Activated naive CD4-positive, alpha-beta T cell treated with anti-CD3 and anti-CD28 coated beads, Interleukin-2, amount 50 U/mL, for 16 hours (primary cell): ENCODE measurements at regions not wholly inside any gene's neighbourhood (a gene's known extent, or its start where the extent isn't known, plus 50 kb on each side); places are given as distances from the start of the nearest gene placed in this dataset.

ENCODE experiments used
- DNase-seq: peaks from one replicate; pipeline ENCODE4 v3.0.0-alpha.2; 2020

DNA sequence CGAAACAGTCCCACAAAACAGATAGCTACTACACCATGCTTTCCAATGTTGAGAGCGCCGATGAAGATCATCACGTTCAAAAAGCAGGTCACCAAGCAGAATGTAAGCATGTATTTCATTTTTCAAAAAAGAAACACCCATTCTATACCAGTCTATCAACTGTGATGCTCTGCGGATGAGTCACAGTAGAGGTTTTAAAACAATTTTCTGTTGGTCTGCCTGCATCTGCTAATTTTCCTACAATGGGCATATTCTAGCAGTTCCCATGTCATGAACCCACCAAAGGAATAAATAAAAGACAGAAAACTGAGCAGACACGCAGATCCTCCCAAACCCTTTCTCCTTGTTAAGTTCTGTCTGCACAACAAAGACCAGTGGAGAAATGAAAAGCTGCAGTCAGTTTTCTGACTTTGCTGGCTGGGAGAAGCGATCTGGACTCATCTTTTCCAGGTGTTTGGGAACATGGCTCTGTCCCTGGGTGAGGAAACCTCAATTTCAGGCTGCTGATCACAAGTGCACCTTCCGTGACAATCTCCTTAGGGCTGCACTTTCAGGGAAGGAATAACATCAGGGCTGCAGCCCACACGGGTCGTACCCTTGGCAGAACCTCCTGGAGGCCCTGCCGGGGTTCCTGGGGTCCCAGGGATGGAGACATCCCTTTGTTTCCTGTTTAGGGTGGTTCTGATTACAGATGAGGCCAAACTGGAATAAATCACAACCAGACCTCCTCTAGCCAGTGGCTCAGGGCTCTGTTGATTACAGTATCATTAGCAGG lies 200.1 kb downstream of the BMP7 start:
- no peak for DNase-seq

DNA sequence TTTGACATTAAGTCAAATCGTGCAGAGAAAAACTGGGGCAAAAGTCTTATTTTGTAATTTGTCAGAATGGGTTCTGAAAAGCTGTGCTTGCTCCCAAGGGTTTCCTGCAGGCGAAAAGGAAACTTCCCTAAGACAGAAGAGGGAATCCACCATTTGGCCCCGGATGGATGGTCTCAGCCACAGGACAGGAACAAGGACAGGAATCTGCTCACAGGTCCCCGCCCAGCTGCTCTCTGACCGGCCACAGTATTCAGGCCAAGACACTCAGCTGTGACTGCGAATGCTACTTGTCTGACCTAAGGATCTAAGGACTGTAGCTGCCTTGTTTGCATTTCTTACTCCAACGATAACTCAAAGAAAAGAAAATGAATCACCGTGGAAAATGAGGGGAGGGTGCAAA lies 197.0 kb downstream of the BMP7 start:
- DNase-seq = no peak

DNA sequence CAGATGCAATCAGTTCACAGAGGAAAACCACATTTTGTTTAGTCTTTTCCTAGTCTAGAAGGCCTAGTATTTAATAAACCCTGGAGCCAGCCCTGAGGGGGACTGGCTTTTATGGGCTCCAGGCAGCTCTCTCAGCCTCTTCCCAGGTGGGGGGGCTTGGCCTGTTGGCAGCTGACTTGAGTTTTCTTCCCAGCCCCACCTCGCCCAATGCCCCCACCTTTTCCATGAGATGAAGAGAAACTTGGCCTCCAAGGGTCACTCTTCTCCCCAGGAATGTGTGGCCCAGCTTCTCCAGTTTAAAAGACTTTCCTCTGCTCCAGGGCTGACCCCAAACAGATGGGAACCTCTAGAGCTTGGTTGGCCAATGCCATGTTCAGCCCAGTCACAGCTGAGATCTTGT lies 196.1 kb downstream of the BMP7 start:
- DNase-seq = no peak

DNA sequence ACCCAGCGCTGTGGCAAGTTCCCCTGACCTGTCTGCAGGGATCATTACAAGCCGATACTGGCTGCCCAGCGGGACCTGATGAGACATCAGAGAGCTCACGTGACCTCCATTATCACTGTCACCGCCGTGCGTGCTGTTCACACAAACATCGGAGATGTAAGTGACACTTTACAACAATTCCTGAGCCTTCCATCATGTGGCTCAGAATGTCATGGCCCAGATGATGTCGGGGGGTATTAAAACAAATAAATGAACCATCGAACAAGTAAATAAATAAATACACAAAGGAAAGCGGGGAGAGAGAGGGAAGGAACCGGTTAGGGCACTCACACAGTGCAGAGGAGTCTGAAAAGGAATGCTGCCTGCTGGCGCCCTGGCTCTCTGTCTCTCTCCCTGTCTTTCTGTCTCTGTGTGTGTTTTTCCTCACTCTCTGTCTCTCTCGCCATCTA lies 195.1 kb downstream of the BMP7 start:
- DNase-seq = no peak

DNA sequence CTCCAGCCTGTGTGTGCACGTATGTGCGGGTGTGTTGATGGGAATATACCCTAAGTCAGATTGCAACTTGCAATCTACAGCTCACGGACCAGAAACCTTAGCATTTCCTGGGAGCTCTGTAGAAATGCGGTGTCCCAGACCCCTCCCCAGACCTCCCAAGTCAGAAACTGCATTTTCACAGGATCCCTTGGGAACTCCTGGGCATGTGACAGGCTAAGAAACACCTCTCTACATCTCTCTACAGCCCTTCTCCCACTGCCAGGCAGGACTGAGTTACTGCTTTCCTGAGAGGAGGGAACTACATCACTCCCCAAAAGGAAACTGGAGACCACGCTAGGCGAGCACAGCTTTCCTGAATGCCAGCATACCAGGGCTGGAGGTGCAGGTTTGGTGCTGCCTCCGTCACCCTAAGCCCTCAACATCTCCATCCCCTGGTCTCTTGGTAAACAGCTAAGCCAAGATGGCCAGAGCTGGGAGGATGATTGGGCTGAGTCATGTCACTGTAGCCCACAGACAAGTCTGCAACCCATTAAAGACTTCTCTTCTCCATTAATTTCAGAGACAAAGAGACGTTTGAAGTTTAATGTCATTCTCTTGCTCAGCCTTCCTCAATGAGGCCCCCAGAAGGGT lies 194.4 kb downstream of the BMP7 start:
- no peak for DNase-seq

DNA sequence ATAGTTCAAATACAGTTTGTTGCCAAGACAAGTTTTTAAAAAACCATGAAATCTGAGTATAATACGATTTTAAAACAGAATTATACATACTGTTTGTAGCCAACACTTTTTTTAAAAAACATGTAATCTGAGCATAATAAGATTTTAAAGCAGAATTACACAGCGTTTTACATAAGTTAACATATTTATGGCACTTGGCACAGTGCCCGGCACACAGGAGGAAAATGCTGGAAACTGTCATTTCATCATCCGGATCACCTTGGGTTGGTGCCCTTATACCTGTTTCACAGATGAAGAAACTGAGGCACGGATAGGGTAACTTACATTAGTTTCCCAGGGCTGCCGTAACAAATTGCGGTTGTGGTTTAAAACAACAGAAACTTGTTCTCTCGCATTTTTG lies 193.0 kb downstream of the BMP7 start:
- no peak for DNase-seq

DNA sequence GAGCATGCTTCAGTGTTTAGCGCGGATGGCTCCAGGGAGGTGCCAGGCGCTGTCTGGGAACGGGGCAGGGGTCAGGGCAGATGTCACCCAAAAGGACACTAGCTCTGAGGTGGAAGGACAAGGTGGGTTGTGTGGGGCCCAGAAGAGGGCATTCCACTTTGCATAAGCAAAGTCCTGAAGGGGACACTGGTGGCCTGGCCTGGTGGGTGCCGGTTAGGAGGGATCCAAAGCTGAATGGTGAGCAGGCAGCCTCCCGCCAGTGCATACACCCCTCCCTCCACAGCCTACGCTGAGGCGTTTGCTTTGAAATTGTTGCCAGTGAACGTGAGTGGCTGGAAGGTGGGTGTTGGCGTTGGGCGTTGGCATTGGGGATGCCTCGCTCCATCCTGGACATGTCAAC lies 192.1 kb downstream of the BMP7 start:
- DNase-seq = no peak

DNA sequence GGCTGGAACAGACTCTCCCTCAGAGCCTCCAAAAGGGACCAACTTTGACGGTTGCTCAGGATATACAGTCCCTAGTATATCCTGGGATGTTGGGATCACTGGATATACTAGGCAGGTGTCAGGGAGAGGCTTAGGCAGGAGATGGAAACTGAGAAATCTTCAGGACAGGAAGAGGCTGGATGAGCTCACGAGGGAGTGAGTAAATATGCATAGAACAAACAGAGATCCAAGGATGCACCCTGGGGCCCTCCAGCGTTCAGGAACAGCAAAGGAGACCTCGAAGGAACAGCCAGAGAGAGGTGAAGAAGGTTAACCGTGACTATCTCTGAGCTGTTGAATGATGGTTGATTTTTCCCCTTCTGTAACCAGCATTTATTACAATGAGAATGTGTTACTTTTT lies 191.3 kb downstream of the BMP7 start:
- DNase-seq = no peak

DNA sequence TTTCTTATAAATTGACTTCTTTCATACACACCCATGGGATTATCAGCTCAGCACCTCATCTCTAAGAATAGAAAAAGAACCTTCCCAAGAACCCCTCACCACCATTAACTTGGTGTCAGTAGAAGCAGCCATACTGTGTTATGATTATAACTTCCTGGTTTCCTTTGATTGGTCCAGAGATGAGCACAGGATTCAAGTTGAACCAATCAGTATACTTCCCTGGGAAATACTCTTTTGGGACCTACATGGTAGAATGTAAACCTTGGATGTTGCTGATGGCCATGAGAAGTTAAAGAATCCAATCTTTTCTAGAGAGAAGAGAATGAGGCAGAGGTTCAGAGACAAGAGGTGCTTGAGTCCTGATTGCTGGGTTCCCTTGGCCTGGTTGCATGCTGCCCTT lies 190.8 kb downstream of the BMP7 start:
- DNase-seq = no peak

DNA sequence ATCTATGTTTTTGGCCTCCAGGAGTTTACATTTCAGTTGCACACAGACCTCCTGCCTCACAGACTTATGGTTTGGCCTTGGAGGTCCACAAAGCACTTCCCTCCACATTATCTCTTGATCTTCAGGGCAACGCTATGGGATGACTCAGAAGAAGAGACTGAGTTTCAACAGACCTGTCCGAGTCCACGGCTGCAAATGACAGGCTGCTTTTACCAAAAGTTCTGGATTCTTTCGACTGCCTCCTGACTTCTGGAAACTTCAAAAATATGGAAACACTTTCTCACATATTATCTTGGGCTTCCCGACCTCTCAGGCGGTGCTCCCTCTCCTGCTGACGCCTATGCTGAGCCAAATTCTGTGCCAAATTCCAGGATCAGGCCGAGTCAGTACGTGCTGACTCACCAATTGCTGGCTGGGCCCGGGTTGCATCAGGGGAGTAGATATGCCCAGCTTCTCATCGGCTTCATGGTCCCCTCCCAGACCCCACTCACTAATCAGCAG lies 190.2 kb downstream of the BMP7 start:
- no peak for DNase-seq

DNA sequence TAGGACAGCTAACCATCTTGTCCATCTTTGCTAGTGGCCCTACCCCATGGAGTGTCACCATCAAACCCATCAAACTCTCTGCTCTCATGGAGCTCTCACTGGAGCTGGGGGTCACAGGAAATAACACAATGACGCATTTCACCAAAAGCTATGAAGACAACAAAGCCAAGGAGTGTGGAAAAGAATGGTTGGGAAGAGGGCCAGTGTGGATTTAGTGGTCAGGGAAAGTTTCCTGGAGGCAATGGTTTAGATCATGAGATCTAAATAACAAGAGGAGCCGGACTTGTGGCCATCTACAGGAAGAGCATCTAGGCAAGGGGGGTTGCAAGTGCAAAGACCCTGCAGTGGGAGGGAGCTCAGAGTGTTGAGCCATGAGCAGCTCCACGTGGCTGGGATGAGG lies 189.5 kb downstream of the BMP7 start:
- DNase-seq = no peak

DNA sequence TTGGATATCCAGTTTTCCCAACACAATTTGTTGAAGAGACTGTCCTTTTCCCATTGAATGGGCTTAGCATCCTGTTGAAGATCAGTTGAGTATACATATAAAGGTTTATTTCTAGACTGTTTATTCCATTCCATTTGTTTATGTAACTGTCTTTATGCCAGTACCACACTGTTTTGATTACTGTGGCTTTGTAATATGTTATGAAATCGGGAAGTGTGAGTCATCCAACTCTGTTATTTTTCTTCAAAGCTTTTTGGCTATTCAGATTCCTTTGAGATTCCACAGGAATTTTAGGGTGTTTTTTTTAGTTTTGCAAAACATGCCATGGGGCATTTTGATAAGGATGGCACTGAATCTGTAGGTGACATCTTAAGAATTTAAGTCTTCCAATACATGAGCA lies 188.3 kb downstream of the BMP7 start:
- no peak for DNase-seq

DNA sequence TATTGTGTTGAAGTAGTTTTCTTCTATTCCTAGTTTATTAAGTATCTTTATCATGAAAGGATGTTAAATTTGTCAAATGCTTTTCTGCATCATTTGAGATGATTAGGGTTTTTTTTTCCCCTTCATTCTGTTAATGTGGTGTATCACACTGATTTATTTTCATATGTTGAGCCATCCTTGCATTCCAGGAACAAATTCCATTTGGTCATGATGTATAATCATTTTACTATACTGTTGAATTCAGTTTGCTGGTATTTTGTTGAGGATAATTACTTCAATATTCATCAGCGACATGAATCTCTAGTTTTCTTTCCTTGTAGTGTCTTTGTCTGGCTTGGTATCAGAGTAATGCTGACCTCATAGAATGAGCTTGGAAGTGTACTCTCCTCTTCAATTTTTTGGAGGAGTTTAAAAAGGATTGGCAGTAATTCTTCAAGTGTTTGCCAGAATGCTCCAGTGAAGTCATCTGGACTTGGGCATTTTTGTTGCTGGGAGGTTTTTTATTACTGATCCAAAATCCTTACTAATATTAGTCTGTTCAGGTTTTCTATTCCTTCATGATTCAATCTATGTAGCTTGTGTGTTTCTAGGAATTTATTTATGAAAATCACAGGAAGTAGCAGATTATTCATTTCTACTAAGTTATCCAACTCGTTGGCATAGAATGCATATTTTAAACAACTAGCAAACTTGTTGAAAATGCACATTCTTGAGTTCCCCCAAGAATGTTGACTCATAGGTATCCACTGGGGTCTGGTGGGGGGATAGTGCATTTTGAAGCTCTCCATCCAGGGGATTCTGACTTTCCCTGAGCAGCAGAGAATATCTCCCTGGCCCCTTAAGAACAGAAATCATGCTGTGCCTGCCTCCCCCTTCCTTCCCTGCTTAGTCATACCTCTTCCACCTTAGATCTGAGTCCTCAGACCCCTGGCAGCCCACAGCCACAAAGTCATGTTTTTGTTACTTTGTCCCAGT lies 187.1 kb downstream of the BMP7 start:
- no peak for DNase-seq

DNA sequence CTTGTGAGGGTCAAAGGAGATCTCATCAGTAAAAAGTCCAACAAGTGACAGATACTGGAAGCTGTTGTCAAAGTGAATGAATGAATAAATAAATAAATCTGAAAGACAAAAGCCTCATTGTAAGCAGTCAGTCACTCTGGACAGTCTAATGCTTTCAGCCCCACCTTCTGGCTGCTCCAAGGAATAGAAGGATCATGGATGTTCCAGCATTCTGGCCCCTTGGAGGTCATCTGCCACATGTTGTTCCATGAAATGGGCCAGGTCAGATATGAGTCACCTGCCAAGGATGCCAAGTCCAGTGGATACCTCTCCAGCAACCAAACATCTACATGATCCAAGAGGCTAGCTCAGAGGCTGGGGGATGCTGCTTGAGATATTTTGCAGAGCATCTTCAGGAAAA lies 185.6 kb downstream of the BMP7 start:
- DNase-seq = no peak

DNA sequence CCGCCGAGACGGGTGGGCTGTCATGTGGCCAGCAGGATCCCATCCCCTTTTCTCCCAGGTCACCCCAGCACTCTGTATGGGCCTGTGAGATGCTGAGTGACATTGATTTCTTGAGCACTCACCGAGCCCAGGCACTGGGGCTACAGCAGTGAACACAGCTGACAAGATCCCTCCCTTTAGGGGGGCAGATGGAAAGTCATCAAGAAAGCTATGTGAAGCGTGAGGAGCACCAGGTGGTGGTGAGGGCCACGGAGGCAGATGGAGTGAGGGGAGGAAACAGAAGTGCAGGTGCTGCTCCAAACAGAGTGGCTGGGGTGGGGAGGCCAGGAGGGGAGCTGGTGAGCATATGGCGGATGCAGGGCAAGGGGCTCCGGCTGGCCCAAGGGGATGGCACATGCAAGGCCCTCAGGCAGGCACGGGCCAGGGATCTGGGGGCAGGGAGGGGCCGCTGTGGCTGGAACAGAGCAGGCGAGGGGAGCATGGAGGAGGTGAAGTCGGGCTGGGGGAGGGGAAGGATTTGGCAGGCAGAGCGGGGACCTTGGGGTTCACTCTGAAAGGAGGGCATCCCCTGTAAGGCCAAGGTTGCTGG lies 184.0 kb downstream of the BMP7 start:
- DNase-seq = no peak

DNA sequence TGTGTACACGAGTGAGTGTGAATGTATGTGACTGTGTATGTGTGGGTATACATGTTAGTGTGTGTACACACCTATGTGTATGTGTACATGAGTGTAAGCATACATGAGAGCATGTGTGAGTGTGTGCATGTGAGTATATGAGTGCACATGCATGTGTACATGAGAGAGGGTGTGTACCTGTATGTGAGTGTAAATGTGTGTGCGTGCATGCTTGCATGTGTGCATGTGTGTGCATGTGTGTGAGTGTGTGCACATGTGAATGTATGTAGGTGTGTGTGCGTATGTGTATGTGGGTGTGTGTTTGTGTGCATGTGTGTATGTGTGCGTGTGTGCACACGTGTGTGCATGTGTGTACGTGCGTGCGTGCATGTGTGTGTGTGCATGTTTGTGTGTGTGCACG lies 183.4 kb downstream of the BMP7 start:
- no peak for DNase-seq

DNA sequence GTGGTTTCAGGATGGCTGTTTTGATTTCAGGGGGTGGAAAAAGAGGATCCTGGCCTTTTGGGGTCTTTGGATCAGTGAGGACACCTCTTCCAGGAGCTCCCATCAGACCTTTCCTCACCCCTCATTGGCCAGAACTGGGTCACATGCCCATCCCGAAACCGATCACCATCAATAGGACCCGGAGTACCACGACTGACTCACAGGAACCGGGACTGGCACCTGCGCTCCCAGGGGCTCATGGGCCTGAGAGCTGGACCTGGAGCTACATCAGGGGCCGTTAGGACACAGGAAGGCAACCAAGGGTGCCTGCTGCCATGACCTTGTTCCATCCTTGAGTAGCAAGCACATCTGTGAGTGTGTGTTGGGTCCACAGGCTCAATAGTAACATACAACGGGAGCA lies 180.4 kb downstream of the BMP7 start:
- no peak for DNase-seq

DNA sequence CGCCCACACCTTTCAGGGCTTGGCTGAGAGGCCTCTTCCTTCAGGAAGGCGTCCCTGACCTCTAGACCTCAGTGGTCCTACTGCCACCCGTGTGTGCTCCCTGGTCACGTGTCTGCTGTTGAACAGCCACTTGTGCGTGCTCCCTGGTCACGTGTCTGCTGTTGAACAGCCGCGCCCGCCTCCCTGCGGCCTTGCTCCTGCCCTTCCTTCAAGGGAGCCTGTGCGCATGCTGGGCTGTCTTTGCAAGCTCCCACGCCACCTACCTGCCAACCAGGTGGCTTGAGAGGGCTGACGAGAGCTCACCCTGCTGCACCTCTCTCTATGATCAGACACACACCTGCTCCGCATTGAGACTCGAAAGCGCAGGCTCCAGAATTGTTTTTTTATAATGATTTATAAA lies 179.3 kb downstream of the BMP7 start:
- no peak for DNase-seq

DNA sequence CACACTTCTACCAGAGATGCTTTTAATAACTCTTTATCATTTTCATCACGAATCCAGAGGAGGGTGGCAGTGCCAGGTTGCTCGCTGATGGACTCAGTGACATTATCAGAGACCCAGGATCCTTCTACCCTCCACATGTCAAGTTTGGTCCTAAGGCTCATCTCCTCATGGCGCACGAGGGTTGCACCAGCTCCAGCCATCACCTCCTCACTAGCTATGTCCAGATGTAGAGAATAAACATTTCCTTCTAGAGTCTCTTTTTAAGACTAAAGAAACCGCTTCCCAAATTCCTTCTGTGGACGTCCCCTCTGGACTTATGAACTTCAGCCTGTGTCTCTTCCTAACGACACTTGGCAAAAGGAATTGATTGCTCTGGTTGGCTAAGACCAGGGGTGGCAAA lies 178.7 kb downstream of the BMP7 start:
- DNase-seq = no peak

DNA sequence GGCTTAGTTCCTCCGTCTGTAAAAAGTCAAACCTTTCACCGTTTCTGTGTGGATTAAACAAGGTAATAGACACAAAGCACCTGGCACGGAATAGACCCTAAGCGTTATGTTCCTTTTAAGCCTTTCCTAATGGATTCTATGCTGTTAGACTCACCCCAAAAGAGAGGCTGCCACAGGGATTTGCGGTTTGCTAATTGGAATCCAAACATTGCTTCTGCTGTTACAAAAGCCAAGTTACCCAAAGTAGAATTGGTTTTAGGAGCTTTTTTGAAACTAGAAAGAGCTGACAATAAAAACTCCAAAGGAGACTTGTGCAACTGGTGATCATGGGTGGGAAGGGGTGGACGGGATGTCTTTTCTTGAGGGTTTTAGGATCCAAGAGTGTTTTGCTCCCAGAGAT lies 178.0 kb downstream of the BMP7 start:
- no peak for DNase-seq

DNA sequence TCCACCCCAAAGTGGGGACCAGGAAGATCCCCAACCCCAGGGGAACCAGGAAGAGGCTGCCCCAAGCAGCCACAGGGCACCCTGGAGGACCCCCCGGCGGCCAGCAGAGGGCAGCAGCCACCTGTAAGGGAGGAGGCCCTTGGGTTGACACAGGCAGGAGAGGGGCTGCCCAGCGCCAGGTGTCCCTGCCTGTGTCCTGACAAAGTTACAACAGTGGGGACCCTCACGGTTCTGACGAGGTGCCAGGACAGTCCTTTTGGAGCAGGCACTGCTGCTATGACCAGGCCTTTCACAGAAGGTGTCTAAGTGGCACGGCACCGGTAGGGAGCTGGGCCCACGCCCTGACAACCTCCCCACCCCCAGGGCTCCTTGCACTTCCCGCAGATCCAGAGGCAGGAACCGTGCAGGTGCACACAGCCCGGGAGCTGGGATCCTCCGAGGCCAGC lies 176.7 kb downstream of the BMP7 start:
- peak; percentile 64 for DNase-seq

DNA sequence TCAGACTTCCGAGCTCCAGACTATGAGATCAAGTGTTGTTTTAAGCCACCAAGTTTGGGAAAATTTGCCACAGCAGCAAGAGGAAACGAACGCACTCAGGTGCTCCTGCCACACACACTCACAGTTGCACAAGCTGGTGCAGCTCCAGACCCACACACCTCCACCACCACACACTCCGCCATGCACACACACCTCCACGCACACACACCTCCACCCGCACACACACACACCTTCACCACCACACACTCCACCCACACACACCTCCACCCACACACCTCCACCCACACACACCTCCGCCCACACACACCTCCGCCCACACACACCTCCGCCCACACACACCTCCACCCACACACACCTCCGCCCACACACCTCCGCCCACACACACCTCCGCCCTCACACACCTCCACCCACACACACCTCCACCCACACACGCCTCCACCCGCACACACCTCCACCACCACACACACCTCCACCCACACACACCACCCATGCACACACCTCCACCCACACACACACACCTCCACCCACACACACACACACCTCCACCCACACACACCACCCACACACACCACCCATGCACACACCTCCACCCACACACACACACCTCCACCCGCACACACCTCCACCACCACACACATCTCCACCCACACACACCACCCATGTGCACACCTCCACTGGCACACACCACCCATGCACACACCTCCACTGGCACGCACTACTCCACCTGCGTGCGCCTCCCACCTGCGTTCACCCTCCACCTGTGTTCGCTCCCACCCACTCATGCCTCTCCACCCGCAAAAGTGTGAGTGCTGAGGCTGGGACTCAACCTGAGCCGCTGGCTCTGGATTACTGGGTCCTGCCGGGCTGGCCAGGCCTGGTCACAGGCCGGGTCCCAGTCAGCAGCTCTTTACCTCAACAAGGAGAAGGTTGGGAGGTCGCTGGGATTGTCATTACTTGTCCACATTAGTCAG lies 175.6 kb downstream of the BMP7 start:
- no peak for DNase-seq
